Stomach (tissue), 4 donors: ENCODE measurements at regions not wholly inside any gene's neighbourhood (a gene's known extent, or its start where the extent isn't known, plus 50 kb on each side); places are given as distances from the start of the nearest gene placed in this dataset.

Experiments
- CTCF ChIP-seq, 7 experiments: fragments of 450-650 bp in 4 of 7; fragments of 200-600 bp in 3 of 7; sonication (generic) in 3 of 7; IDR thresholded peaks; one replicate each; pipeline ENCODE4 v1.5.1; 2016 to 2019; ENCODE audit warnings: antibody characterized with exemption in 7 of 7, control low read depth in 2 of 7, mild to moderate bottlenecking in 1 of 7
- POLR2A ChIP-seq, 4 donors: fragments of 450-650 bp; IDR thresholded peaks; one replicate each; pipeline ENCODE4 v1.6.1; 2016; ENCODE audit warnings: antibody characterized with exemption in 4 of 4, control low read depth in 2 of 4, mild to moderate bottlenecking in 1 of 4, moderate library complexity in 1 of 4

- TF ChIP-seq CTCF (IDR thresholded peaks at IDR 0.05) = no peak
- no peak for TF ChIP-seq POLR2A (IDR thresholded peaks at IDR 0.05)
Measured at GRCh38 chr20:48177058-48177457, 391.8 kb upstream of the SULF2 start.
